Small intestine (tissue), 7 donors: ENCODE measurements at regions not wholly inside any gene's neighbourhood (a gene's known extent, or its start where the extent isn't known, plus 50 kb on each side); places are given as distances from the start of the nearest gene placed in this dataset.

Source experiments
- DNase-seq, 2 donors: peaks; one replicate each; pipeline versions ENCODE4 v3.0.0 to v3.0.0-alpha.2; 2013
- FAIRE-seq: peaks from 2 replicates; lab custom pipeline; 2012; peaks lifted over from hg19 to GRCh38; lab: Jason Lieb, UNC
- H3K27ac ChIP-seq, 3 donors: one replicate each; pipeline ENCODE4 v1.5.1; 2013; ENCODE audit warnings: low read length in 2 of 3, mild to moderate bottlenecking in 2 of 3, control low read depth in 1 of 3, inconsistent platforms in 1 of 3, low read depth in 1 of 3, moderate library complexity in 1 of 3
- H3K27me3 ChIP-seq, 3 donors: one replicate each; pipeline ENCODE4 v1.6.1; 2013; ENCODE audit warnings: low read length in 3 of 3, inconsistent platforms in 1 of 3; ENCODE audit not compliant: control insufficient read depth in 3 of 3, insufficient read depth in 3 of 3
- H3K36me3 ChIP-seq, 3 donors: one replicate each; pipeline ENCODE4 v1.6.1; 2013; ENCODE audit warnings: low read length in 3 of 3, inconsistent platforms in 1 of 3, low read depth in 1 of 3, mild to moderate bottlenecking in 1 of 3, moderate library complexity in 1 of 3; ENCODE audit not compliant: control insufficient read depth in 3 of 3, insufficient read depth in 2 of 3
- H3K4me1 ChIP-seq, 3 donors: one replicate each; pipeline ENCODE4 v1.6.1; 2013; ENCODE audit warnings: low read length in 2 of 3, inconsistent platforms in 1 of 3, low read depth in 1 of 3, mild to moderate bottlenecking in 1 of 3, moderate library complexity in 1 of 3; ENCODE audit not compliant: control insufficient read depth in 3 of 3, insufficient read depth in 2 of 3
- H3K4me3 ChIP-seq, 3 donors: one replicate each; pipeline ENCODE4 v1.5.1; 2013; ENCODE audit warnings: low read length in 3 of 3, control low read depth in 1 of 3, inconsistent platforms in 1 of 3, low read depth in 1 of 3, mild to moderate bottlenecking in 1 of 3, moderate library complexity in 1 of 3
- H3K9me3 ChIP-seq, 2 donors: one replicate each; pipeline ENCODE4 v1.6.1; 2013; ENCODE audit warnings: low read depth in 1 of 2, low read length in 1 of 2; ENCODE audit not compliant: control insufficient read depth in 2 of 2, insufficient read depth in 1 of 2
- WGBS, 3 donors: extraction: QIAGEN DNeasy Blood & Tissue Kit; methylation state at CpG; one replicate each; pipeline ENCODE4 v1.1.7; 2013; 5-methylcytosine and 5-hydroxymethylcytosine counted together
- donor health status: healthy with polysubstance abuse.
- donor health status: control.
- donor health status: control.
- donor health status: Bipolar disorder and iron deficiency.
- donor health status: healthy.

DNA sequence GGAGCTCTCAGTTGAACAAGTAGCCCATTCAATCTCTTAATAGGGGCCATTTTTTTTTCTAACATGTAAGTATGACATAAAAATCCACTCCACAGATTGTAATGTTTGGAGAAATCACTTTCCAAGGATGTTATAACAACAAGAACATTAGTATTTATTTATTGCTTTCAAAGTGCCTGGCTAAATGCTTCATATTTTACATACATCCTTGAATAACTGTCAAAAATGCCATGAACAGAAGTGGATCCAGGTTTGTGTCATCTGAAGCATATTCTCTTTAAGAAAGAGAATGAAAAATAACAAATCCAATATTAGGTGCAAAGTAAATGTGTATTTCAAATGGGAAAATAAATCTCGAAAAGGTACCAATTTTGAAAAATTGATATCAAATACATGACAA, 344.0 kb upstream of the FAT3 start:
- DNase-seq (no peak), FAIRE-seq (no peak)
- WGBS, 3 donors: 0 to 88% (median 7%) methylated on average over 1 of the region's 1 CpG
- Histone ChIP-seq H3K4me3 (no peak overlapping the region), H3K9me3 (no peaks in the 10 kb centered on the region), H3K27ac (no peak overlapping the region), H3K27me3 (no peaks in the 10 kb centered on the region), H3K36me3 (no peaks in the 10 kb centered on the region), H3K4me1 (no peaks in the 10 kb centered on the region)

GRCh38 chr11:91876746-91877145, 347.9 kb upstream of the FAT3 start:
- Histone ChIP-seq H3K36me3 (no peaks in the 10 kb centered on the region), H3K4me3 (no peak overlapping the region), H3K27ac (no peak overlapping the region), H3K4me1 (no peaks in the 10 kb centered on the region), H3K9me3 (no peaks in the 10 kb centered on the region), H3K27me3 (no peaks in the 10 kb centered on the region)
- no peak for FAIRE-seq
- no peak for DNase-seq
- WGBS, 3 donors: 50 to 69% (median 65%) methylated on average over 2 of the region's 2 CpGs

GRCh38 chr11:91872243-91872642, 352.4 kb upstream of the FAT3 start:
- Histone ChIP-seq H3K36me3 (no peaks in the 10 kb centered on the region), H3K4me3 (no peak overlapping the region), H3K4me1 (peaks cover 0 to 2% (median 0%) of the 10 kb centered on the region in 3 donors), H3K27me3 (no peaks in the 10 kb centered on the region), H3K27ac (no peak overlapping the region), H3K9me3 (no peaks in the 10 kb centered on the region)
- DNase-seq: no peak
- 82 to 86% (median 84%) methylated on average over 5 of the region's 5 CpGs for WGBS, 3 donors
- no peak for FAIRE-seq

DNA sequence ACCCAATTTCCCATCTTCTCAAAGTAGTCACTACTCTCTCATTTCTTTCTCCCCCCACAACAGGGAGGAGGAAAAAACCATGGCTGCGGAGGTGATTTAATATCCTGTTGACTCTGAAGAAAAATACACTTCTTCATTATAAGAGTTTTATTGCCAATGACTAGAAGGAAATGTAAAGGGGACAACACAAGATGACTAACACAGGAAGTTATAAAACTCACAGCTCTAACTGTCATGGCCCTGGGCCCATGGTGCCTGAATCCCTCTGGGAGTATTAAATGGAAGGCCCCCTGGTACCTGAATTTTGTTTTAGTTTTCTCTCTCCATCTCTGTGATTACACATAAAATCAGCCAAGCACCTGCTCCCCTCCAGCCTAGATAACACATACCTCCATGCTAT, 352.8 kb upstream of the FAT3 start:
- FAIRE-seq: no peak
- no peak overlapping the region for H3K27ac ChIP-seq
- H3K36me3 ChIP-seq: no peaks in the 10 kb centered on the region
- H3K4me3 ChIP-seq: no peak overlapping the region
- peak in 1 of 2 donors; percentile 5 for DNase-seq
- peaks cover 0 to 2% (median 0%) of the 10 kb centered on the region in 3 donors for H3K4me1 ChIP-seq
- H3K9me3 ChIP-seq: no peaks in the 10 kb centered on the region
- H3K27me3 ChIP-seq: no peaks in the 10 kb centered on the region
- 54 to 61% (median 57%) methylated on average over 1 of the region's 1 CpG for WGBS, 3 donors

GRCh38 chr11:91871048-91871447, 353.6 kb upstream of the FAT3 start:
- Histone ChIP-seq H3K27me3 (no peaks in the 10 kb centered on the region), H3K27ac (no peak overlapping the region), H3K4me1 (peaks cover 0 to 2% (median 0%) of the 10 kb centered on the region in 3 donors), H3K4me3 (no peak overlapping the region), H3K9me3 (no peaks in the 10 kb centered on the region), H3K36me3 (no peaks in the 10 kb centered on the region)
- DNase-seq (no peak), FAIRE-seq (no peak)
- WGBS, 3 donors: 94 to 96% (median 95%) methylated on average over 2 of the region's 2 CpGs

DNA sequence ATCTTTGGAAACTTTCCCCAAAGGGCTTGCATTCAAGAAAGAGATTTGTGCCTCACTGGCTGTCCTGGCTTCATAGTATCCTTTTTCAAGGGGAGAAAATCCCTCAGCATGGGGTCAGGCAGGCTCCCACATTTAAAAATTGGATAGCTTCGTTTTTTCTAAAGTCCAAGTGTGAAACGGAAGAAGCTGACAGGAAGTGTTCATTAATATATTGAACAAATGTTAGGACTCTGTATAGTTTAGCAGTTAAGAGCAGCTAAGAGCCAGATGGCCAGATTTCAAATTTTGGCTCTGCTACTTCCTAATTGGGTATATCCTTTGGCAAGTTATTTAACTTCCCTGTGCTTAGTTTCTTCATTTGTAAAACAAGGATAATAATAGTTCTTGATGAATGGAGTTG, 354.9 kb upstream of the FAT3 start:
- no peaks in the 10 kb centered on the region for H3K27me3 ChIP-seq
- no peaks in the 10 kb centered on the region for H3K9me3 ChIP-seq
- no peak overlapping the region for H3K27ac ChIP-seq
- FAIRE-seq (no peak), DNase-seq (no peak)
- peaks cover 0 to 2% (median 0%) of the 10 kb centered on the region in 3 donors for H3K4me1 ChIP-seq
- no peak overlapping the region for H3K4me3 ChIP-seq
- no peaks in the 10 kb centered on the region for H3K36me3 ChIP-seq
- 29 to 75% (median 49%) methylated on average over 2 of the region's 2 CpGs for WGBS, 3 donors

DNA sequence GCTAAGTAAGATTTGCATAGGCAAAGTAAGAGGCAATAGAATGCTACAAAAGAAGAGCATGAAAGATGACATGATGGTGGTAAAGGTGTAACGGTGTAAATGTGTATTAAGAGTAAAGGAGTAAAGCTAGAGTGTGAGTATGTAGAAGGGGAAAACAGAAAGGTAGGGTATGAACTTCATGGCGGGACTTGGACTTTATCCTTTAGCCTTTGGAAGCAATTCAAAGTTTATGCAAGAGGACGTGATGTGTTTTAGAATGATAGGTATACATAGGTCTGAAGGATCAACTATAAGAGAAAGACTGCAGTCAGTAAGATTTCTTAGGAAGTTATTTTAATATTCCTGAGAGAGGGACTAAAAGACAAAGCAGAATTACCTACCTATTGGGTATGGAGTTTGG, 358.0 kb upstream of the FAT3 start:
- H3K4me3 ChIP-seq: no peak overlapping the region
- DNase-seq: no peak
- H3K27ac ChIP-seq: no peak overlapping the region
- WGBS, 3 donors: 42 to 59% (median 49%) methylated on average over 3 of the region's 3 CpGs
- no peak for FAIRE-seq
- no peaks in the 10 kb centered on the region for H3K27me3 ChIP-seq
- H3K9me3 ChIP-seq: no peaks in the 10 kb centered on the region
- H3K4me1 ChIP-seq: peaks cover 0 to 2% (median 0%) of the 10 kb centered on the region in 3 donors
- no peaks in the 10 kb centered on the region for H3K36me3 ChIP-seq

- no peaks in the 10 kb centered on the region for H3K36me3 ChIP-seq
- H3K4me1 ChIP-seq: no peaks in the 10 kb centered on the region
- DNase-seq (no peak), FAIRE-seq (no peak)
- no peak overlapping the region for H3K27ac ChIP-seq
- no peak overlapping the region for H3K4me3 ChIP-seq
- H3K9me3 ChIP-seq: no peaks in the 10 kb centered on the region
- WGBS, 3 donors: 63 to 71% (median 67%) methylated on average over 3 of the region's 3 CpGs
- no peaks in the 10 kb centered on the region for H3K27me3 ChIP-seq
Observed at GRCh38 chr11:91860661-91861060, 364.0 kb upstream of the FAT3 start.

GRCh38 chr11:91859666-91860065, 365.0 kb upstream of the FAT3 start:
- DNase-seq: no peak

More at GRCh38 chr11:91859666-91860065, 365.0 kb upstream of the FAT3 start:
- Histone ChIP-seq H3K27ac (no peak overlapping the region), H3K4me1 (no peaks in the 10 kb centered on the region), H3K36me3 (no peaks in the 10 kb centered on the region), H3K4me3 (no peak overlapping the region), H3K27me3 (no peaks in the 10 kb centered on the region), H3K9me3 (no peaks in the 10 kb centered on the region)
- FAIRE-seq: no peak
- 44 to 85% (median 72%) methylated on average over 1 of the region's 1 CpG for WGBS, 3 donors
